ENCODE measurements at regions not wholly inside any gene's neighbourhood (a gene's known extent, or its start where the extent isn't known, plus 50 kb on each side); places are given as distances from the start of the nearest gene placed in this dataset.

- DNase-seq (ENCODE audit: low read depth in 2 of 2), result no peak
These were observed 214.2 kb upstream of the TMEM132C start for GRCh38 chr12:128052777-128053176.

DNA sequence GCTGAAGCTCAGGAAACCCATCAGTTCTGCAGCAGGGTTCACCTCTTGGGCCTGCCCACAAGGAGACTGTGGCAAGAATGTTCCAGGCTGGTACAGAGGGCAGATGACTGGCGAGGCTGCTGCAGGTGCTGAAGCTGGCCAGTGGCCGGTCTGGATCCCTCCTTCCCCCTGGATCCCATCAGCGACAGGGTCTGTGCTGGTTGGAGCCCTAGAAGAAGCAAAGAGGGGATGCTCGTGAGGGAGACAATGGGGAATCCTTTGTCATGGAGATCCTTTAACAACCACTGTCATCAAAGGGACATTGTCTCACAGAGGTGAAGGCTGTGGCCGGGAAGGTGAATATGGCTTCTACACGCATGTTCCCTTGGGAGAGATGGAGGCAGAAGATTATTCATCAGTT, 211.4 kb upstream of the TMEM132C start:
- DNase-seq (ENCODE audit: low read depth in 2 of 2), result no peak

DNA sequence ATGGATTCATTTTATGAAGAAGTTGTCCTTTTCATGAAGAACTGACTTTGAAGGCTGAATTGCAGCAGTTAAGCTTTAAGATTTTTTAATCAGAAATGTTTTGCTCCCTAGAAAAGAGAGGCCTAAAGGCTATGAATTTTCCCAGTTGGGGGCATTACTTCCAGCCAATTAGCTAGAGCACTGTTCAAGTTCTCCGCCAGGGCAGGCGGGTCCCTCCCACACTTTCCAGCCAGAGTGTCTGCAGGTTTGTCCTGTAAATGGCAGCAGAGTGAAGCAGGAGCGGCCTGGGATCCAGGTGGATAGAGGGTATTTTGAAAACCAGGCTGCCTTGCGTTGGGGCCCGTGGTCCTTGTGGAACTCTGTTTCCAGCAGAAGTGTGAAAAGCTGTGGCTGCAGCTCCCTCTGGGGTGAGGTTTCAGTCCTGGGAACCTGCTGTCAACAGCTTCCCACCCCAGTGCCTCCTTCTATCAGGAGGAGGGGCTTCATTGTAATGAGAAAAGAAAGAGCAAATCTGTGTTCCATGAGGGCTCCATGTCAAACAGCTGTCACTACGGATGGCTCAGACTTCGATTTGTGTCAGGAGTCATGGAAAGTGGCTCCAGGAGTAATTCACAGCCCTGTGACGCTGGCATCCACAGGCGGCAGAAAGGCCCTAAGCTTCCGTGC, 210.7 kb upstream of the TMEM132C start:
- no peak for DNase-seq (ENCODE audit: low read depth in 2 of 2)

DNA sequence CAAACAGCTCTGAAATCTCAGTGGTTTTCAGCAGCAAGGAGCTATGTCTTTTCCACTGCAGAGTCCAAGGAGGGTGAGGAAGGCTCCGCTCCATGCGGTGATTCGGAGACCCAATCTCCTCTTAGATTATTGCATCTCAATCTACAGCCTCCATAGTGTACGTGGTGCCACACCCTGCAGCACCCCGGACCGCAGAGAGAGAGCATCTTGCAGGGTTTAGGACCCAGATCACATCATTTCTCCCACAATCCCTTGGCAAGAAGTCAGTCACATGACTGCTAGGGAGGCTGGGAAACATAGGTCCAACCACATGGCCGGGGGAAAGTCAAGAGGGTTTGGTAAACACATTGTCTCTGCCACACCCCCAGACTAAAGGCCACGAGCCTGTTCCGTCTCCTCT, 209.4 kb upstream of the TMEM132C start:
- DNase-seq (ENCODE audit: low read depth in 2 of 2), result no peak

DNA sequence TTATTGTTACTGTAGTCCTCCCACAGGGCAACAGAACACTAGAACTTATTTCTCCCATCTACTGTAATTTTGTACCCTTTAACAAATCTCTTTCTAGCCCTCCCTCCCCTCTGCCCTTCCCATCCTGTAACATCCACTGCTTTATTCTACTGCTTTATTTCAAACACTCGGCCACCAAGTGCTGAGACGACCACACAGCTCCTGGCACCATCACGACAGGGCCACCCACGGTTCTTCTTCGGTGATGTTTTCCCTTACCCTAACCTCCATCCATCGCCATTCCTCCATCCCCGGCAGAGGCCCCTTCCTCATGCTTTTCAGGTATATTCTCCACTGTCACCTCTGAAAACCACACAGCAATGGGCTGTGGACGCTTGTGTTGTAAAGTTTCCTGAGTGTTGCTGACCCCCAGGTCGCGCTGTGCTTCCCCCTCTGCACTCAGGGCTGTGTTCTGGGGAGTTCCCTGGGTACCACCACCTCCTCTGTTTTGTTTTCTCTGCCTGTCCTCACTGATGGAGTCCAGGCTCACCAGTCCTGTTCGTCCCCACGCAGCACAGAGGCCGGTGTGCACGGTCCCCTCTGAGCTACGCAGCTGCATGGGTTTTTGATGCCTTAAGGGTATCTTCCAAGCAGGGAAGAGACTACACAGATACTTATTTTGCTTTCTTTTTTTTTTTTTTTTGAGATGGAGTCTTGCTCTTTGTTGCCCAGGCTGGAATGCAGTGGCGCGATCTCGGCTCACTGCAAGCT, 207.2 kb upstream of the TMEM132C start:
- DNase-seq (ENCODE audit: low read depth in 2 of 2), result no peak

DNA sequence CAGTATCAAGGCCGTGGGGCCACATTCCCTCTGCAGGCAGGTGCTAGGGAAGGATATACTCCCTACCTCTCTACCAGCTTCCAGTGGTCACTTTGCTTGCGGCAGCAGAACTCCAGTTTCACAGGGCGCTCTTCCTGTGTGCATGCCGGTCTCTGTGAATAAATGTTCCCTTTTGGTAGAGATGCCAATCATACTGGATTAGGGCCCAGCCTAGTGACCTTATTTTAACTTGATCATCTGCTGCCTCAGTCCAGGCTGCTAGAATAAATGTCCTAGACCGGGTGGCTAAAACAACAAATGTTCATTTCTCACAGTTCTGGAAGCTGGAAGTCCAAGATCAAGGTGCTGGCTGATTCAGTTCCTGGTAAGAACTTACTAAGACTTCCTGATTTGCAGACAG, 198.8 kb upstream of the TMEM132C start:
- DNase-seq (ENCODE audit: low read depth in 2 of 2), result no peak

GRCh38 chr12:128069359-128069997, 197.5 kb upstream of the TMEM132C start:
- no peak for DNase-seq (ENCODE audit: low read depth in 2 of 2)

DNA sequence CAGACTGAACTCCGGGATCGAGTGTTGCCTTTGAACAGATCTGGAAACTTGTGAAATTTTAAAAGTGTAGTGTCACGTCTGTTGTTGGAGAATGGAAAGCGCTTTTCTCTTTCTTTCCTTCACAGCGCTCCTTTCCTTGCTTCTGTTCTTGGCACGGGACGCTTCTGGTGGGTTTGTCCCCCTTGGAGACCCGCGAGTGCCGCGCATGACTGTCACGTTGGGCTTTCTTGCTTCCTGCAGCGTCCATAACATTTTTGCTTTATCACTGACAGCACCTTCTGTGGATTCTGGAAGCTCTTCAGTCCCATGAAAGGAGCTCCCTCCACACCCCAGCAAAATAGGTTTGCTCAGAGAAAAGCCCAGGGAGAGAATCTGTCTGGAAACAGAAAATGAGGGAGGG, 193.0 kb upstream of the TMEM132C start:
- no peak for DNase-seq (ENCODE audit: low read depth in 2 of 2)

DNA sequence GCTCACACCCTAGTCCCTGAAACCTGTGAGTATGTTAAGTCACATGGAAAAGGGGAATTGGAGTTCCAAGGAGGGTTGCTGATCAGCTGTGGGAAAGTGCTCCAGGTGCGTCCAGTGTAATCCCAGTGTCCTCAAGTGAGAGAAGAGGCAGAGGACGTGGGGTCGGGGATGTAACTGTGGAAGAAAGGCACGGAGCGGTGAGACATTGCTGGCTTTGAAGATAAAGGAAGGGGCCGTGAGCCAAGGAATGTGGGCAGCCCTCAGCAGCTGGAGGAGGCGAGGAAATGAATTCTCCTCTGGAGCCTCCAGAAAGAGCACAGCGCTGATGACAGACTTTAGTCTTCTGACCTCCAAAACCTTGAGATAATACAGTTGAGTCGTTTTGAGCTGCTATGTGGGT, 191.6 kb upstream of the TMEM132C start:
- DNase-seq (ENCODE audit: low read depth in 2 of 2), result no peak

- DNase-seq (ENCODE audit: low read depth in 2 of 2), result no peak
These were observed 190.8 kb upstream of the TMEM132C start for GRCh38 chr12:128076188-128076587.

GRCh38 chr12:128077211-128077916, 189.6 kb upstream of the TMEM132C start:
- no peak for DNase-seq (ENCODE audit: low read depth in 2 of 2)

- DNase-seq (ENCODE audit: low read depth in 2 of 2), result no peak
These were observed 189.1 kb upstream of the TMEM132C start for GRCh38 chr12:128077917-128078298.

- no peak for DNase-seq (ENCODE audit: low read depth in 2 of 2)
These were observed 188.5 kb upstream of the TMEM132C start for GRCh38 chr12:128078301-128078971.

GRCh38 chr12:128079446-128079845, 187.5 kb upstream of the TMEM132C start:
- DNase-seq (ENCODE audit: low read depth in 2 of 2), result no peak

- DNase-seq (ENCODE audit: low read depth in 2 of 2), result no peak
These were observed 183.7 kb upstream of the TMEM132C start for GRCh38 chr12:128083132-128083729.

- no peak for DNase-seq (ENCODE audit: low read depth in 2 of 2)
These were observed 178.0 kb upstream of the TMEM132C start for GRCh38 chr12:128088926-128089325.

GRCh38 chr12:128089961-128090360, 177.0 kb upstream of the TMEM132C start:
- DNase-seq (ENCODE audit: low read depth in 2 of 2), result no peak

- no peak for DNase-seq (ENCODE audit: low read depth in 2 of 2)
These were observed 175.8 kb upstream of the TMEM132C start for GRCh38 chr12:128091101-128091720.

- DNase-seq (ENCODE audit: low read depth in 2 of 2), result no peak
These were observed 175.0 kb upstream of the TMEM132C start for GRCh38 chr12:128091951-128092382.

DNA sequence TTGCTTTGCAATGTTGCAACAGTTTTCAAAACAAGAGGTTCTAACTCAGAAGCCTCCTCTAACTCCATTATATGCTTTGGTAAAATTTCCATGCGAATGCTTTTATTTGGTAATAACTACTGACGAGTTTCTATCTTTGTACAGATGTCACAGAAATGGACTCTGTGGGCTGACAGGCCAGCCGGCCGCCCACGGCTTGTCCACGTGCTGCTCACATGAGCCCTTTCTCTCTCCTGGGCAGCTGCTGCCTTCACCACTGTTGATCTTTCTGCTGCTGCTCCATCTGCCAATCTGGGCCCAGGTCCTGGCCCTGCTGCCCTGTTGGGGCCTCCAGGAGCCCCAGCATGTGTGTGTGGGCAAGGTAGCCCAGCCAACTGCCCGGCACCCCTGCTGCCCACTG, 168.2 kb upstream of the TMEM132C start:
- no peak for DNase-seq (ENCODE audit: low read depth in 2 of 2)

DNA sequence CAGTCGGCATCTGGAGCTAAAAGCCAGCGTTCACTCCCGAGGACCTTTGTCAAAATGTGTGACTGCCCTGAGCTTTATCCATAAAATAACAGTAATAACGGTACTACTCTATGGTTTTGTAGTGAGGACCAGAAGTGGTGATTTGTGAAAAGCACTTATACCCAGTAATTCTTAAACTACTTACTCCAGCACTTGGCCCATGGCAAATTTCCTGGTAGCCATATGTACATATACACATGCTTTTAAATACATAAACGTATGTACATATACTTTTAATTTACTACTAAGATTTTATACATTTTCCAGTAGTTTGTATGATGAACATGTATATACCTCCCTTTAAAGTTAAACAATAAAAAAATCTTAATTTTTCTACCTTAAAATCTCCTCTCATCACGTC, 163.8 kb upstream of the TMEM132C start:
- no peak for DNase-seq (ENCODE audit: low read depth in 2 of 2)
